ENCODE measurements at regions not wholly inside any gene's neighbourhood (a gene's known extent, or its start where the extent isn't known, plus 50 kb on each side); places are given as distances from the start of the nearest gene placed in this dataset.

DNA sequence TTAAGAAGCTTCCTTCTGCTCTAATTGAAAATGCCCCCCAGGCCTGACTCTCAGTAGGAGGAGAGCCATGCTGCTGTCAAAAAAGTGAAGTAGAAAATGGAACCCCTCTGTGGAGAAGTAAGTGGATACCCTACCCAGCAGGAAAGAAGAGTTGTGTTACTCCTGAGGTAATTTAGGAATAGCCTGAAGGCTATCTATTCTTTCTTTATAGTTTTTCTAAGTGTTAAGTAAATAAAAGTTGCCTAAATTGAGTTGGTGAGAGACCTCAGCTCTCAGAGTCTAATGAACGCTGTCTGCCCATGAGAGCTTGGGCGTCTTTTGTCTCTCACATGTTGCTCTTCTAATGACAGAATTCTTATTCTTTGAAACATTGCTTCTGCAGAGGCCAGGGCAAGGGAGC is 116.2 kb downstream of the NSUN3 start:
- DNase-seq (ENCODE audit: low spot score), result no peak

GRCh38 chr3:94183551-94183950 is 120.7 kb downstream of the NSUN3 start:
- DNase-seq (ENCODE audit: low spot score), result no peak

- no peak for DNase-seq (ENCODE audit: low spot score)
Measured at GRCh38 chr3:94184781-94185180, 121.9 kb downstream of the NSUN3 start.

DNA sequence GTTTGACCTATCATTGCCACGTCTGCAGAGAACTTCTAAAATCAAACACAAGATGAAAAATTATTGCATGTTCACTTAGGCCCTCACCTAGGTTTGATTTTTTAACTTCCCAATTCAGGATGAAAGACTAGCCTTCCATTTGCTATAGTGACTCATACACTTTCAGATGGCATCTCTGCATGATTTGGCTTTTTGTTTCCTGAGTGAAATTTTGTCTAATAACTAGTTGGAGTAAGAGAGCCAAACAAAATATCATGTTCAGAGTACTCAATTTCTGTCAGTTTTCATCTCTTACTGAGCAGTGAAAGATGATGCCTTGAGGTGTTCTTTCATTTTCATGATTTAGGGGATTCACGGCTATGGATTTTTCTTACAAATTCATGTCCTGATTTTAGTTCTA is 122.9 kb downstream of the NSUN3 start:
- DNase-seq (ENCODE audit: low spot score), result no peak

DNA sequence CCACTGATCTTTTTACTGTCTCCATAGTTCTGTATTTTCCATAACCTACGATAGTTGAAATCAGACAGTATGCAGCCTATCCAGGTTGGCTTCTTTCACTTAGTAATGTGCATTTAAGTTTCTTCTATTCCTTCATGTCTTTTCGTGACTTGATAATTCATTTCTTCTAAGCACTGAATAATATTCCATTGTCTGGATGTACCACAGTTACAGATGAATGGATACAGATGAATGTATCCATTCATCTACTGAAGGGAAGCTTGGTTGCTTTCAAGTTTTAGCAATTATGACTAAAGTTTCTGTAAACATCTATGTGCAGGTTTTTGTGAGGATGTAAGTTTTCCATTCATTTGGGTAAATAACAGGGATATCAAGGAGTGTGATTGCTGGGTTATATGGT is 124.8 kb downstream of the NSUN3 start:
- no peak for DNase-seq (ENCODE audit: low spot score)

DNA sequence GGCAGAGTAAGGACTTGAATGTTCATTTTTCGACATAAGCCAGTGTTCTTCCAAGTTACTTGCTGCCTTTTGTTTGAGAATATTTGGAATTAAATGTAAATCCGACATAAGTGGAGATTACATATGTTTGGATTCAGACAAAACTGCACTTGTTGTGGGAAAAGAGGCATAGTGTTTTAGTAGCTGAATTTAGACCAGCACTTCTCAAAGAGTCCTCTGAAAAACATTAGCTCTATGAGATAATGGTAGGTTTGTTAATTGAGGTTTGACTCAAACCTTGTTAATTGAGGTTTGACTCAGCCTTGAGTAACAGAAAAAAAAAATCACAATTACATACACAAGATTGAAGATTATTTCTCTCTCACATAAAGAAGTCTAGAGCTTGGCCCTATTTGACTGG is 132.5 kb downstream of the NSUN3 start:
- DNase-seq (ENCODE audit: low spot score), result no peak

DNA sequence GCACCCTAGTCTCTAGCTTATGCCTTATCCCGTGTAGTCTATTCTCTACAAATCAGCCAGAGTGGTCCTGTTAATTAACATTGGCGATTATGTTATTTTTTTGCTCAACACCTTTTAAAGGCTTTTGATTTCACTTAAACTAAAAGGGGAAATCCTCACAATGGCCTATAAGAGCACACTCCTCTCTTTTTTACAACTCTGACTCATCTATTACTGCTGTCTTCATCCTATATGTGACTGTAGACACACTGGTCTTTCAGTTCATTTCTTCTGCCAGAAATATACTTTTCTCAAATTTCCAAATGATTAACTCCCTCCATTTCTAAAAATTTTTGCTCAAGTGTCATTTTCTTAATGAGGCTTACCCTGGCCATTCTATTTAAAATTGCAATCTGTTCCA is 143.4 kb downstream of the NSUN3 start:
- no peak for DNase-seq (ENCODE audit: low spot score)

GRCh38 chr3:94210256-94210655 is 147.4 kb downstream of the NSUN3 start:
- DNase-seq (ENCODE audit: low spot score), result no peak

DNA sequence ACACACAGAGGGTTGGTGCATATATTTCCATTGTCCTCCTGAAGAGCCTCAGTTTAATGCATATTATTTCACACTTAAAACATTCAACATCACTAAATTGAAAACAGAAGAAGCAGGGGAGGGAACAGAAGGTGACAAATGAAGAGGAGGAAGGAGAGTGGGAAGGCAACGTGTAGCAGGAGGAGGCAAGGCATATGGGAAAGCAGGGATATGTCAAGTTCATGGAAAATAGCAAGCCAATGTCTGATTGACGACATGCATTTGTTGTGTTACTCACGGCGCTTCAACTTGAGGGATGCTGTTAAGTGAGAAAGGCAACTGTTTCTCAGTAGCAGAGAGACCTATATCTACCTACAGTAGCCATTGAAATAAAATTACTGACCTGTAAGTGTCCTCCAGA is 154.5 kb downstream of the NSUN3 start:
- no peak for DNase-seq (ENCODE audit: low spot score)

- DNase-seq (ENCODE audit: low spot score), result no peak
Measured at GRCh38 chr3:94220426-94220825, 157.6 kb downstream of the NSUN3 start.

DNA sequence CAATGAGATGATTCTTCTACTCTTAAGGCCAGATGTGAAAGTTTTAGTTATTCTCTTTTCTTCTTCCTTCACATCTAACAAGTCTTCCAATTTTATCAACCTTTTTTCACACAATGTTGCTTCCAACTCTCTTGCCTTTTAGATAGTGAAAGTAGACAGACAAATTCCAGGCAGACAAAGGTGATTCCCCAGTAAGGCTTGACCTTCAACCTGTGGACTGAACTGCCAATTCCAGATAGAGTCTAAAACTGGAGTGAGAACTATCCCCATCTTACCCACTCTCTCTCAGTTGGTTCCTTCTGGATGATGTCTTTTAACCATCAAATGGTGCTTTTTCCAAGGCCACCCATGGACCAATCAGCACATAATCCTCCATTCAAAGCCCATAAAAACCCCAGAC is 159.0 kb downstream of the NSUN3 start:
- no peak for DNase-seq (ENCODE audit: low spot score)

GRCh38 chr3:94225148-94225865 is 162.4 kb downstream of the NSUN3 start:
- DNase-seq (ENCODE audit: low spot score), result no peak

GRCh38 chr3:94226078-94226477 is 163.2 kb downstream of the NSUN3 start:
- DNase-seq (ENCODE audit: low spot score), result no peak

GRCh38 chr3:94232921-94233320 is 170.1 kb downstream of the NSUN3 start:
- DNase-seq (ENCODE audit: low spot score), result no peak

- no peak for DNase-seq (ENCODE audit: low spot score)
Measured at GRCh38 chr3:94234177-94234788, 171.4 kb downstream of the NSUN3 start.

DNA sequence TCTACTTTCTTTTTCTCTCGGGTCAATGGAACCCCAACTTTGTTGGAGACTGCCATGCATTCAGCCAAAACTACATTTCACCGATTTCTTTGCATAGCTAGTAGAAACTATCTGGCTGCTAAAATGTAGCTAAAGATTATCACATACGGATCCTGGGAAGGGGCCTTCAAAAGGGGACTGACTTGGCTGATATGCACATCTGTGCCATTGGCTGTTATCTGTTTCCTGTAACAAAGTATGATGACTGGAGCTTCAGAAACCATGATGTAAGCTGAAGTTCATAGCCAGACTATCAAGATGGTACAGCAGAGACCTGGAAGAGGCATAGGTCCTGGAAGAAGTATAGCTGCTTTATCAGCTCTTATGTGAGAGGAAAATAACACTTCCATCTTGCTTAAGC is 179.1 kb downstream of the NSUN3 start:
- no peak for DNase-seq (ENCODE audit: low spot score)

DNA sequence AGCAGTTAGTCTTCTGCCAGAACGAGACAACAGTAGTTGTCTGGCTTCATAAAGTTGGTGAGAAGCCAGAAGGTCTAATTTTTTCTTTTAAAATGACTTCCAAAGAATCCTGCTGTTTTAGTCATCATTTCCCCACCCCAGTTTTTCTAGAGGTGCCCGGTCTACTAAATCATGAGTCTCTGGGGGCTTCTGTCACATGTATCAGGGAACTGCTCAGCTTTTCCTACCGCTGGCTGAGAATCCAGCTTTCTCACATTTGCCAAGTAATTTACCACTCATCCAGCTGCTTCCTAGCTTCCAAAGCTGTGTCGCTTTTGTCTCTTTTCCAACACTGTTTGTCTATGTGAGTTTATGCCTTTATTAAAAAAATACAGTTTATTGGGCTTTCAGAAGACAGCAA is 183.3 kb downstream of the NSUN3 start:
- DNase-seq (ENCODE audit: low spot score), result no peak

DNA sequence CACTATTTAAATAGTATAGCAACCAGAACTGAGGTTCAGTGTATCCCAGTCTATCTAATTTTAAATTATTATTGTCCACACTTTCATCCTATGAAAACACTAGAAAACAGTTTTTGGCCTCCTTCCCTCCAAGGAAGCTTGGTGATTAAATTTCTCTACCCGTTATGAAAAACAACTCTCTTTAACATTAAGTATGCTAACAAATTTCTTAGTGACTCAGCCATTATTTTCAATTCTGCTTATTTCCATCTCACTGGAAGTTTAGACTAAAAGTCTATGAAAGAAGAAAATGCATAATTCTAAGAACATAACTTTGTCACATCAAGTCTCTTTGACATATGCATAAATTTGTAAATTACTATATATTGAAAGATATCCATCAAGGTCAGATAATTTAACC is 185.2 kb downstream of the NSUN3 start:
- DNase-seq (ENCODE audit: low spot score), result no peak

- peak; percentile 53 for DNase-seq (ENCODE audit: low spot score)
Measured at GRCh38 chr3:94249491-94250079, 186.7 kb downstream of the NSUN3 start.

DNA sequence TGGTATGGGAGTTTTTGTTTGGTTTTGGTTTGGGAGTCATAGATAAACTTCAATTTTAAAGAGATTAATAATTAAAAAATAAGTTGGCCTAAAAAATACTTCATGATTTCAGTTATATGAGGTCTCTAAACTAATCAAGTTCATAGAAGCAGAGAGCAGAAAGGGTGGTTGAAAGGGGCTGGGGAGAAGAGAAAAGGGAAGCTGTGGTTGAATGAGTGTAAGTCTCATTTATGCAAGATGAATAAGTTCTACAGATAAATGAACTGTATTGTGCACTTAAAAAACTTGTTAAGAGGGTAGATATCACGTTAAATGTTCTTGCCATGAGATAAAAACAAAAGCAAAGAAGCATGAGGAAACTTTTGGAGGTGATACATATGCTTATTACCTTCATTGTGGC is 188.7 kb downstream of the NSUN3 start:
- DNase-seq (ENCODE audit: low spot score), result no peak

DNA sequence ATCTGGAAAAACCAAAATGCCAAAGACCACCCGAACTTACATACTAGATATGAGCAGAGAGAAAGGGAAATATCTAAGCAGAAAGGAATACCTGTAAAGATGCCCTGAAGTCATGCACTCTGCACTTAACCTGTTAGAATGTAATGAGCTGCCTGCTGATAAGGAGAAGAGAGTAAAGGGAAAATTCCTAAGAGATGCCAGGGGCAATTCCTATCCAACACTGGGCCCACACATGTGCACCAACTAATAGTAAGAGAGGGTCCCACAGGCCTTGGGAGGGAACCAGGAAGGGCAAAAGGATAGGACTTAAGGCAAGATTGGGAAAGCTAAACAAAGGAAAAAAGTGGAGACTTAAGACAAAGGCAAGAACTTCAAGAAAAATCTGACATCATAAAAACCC is 189.5 kb downstream of the NSUN3 start:
- DNase-seq (ENCODE audit: low spot score), result no peak

- no peak for DNase-seq (ENCODE audit: low spot score)
Measured at GRCh38 chr3:94256888-94257813, 194.3 kb downstream of the NSUN3 start.

DNA sequence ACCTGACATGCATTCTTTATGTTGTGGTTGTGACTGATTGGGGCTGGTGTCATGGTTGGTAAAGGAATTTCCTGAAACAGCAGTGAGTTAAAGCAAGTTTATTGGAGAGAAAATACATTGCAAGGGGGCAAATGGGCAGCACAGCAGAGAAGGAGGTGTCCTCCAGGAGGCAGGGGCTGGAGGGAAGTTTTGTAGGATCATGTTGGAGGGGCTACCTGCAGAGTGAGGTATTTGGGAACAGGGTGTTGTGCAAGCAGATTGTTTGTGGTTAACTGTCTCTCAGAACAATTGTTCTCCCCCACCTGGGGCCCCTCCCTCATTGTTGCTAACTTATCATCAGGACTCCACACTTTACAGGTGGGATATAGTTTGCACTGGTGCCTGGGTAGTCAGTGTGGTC is 196.0 kb downstream of the NSUN3 start:
- DNase-seq (ENCODE audit: low spot score), result no peak
